Colonic mucosa (tissue), 4 donors: ENCODE measurements at regions not wholly inside any gene's neighbourhood (a gene's known extent, or its start where the extent isn't known, plus 50 kb on each side); places are given as distances from the start of the nearest gene placed in this dataset.

ENCODE experiments used
- DNase-seq: peaks from one replicate; pipeline ENCODE4 v3.0.0-alpha.2; 2020
- H3K27ac ChIP-seq: fragments of 200-600 bp; one replicate; pipeline ENCODE4 v1.8.0; 2021
- H3K27me3 ChIP-seq: fragments of 200-600 bp; one replicate; pipeline ENCODE4 v1.8.0; 2021
- H3K36me3 ChIP-seq: fragments of 200-600 bp; one replicate; pipeline ENCODE4 v1.8.0; 2021
- H3K4me1 ChIP-seq: fragments of 200-600 bp; one replicate; pipeline ENCODE4 v1.8.0; 2021; ENCODE audit warnings: mild to moderate bottlenecking
- H3K4me3 ChIP-seq: fragments of 200-600 bp; one replicate; pipeline ENCODE4 v1.8.0; 2021
- H3K9ac ChIP-seq, 2 donors: one replicate each; pipeline ENCODE4 v1.7.0; 2013; ENCODE audit warnings: control low read depth in 2 of 2, low read depth in 2 of 2, low read length in 2 of 2
- H3K9me3 ChIP-seq: fragments of 200-600 bp; one replicate; pipeline ENCODE4 v1.8.0; 2021
- intact Hi-C: fragments of 100-400 bp; cut with DNase I; formaldehyde crosslinking; loops from one replicate; pipeline ENCODE4 v1.14.1; 2022
- TF ChIP-seq, protein P1 (sequence below): fragments of 200-600 bp; IDR thresholded peaks from one replicate; pipeline ENCODE4 v1.8.0; 2022; ENCODE audit warnings: antibody characterized with exemption, mild to moderate bottlenecking
- donor health status: healthy.
- donor health status: DM: no; HTN: no; CAD: no.
- donor health status: DM: no; HTN: no; CAD: no.

- TF ChIP-seq, protein P1, sequence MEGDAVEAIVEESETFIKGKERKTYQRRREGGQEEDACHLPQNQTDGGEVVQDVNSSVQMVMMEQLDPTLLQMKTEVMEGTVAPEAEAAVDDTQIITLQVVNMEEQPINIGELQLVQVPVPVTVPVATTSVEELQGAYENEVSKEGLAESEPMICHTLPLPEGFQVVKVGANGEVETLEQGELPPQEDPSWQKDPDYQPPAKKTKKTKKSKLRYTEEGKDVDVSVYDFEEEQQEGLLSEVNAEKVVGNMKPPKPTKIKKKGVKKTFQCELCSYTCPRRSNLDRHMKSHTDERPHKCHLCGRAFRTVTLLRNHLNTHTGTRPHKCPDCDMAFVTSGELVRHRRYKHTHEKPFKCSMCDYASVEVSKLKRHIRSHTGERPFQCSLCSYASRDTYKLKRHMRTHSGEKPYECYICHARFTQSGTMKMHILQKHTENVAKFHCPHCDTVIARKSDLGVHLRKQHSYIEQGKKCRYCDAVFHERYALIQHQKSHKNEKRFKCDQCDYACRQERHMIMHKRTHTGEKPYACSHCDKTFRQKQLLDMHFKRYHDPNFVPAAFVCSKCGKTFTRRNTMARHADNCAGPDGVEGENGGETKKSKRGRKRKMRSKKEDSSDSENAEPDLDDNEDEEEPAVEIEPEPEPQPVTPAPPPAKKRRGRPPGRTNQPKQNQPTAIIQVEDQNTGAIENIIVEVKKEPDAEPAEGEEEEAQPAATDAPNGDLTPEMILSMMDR: no peak
- no peaks in the 10 kb centered on the region for H3K36me3 ChIP-seq
- H3K4me1 ChIP-seq: no peaks in the 10 kb centered on the region
- H3K4me3 ChIP-seq: no peak overlapping the region
- no peak overlapping the region for H3K9ac ChIP-seq
- H3K27me3 ChIP-seq: no peaks in the 10 kb centered on the region
- H3K9me3 ChIP-seq: no peaks in the 10 kb centered on the region
- intact Hi-C loops: no loop called here
- H3K27ac ChIP-seq: no peak overlapping the region
- no peak for DNase-seq
These were observed 113.7 kb upstream of the PRDM1 start for GRCh38 chr6:105972440-105972839.

- TF ChIP-seq, protein P1: no peak
These were observed 117.4 kb upstream of the PRDM1 start for GRCh38 chr6:105968603-105969333.

GRCh38 chr6:105967917-105968602 lies 118.1 kb upstream of the PRDM1 start:
- Histone ChIP-seq H3K4me1 (no peaks in the 10 kb centered on the region), H3K9me3 (no peaks in the 10 kb centered on the region), H3K27ac (no peak overlapping the region), H3K9ac (no peak overlapping the region), H3K4me3 (no peak overlapping the region), H3K36me3 (no peaks in the 10 kb centered on the region), H3K27me3 (no peaks in the 10 kb centered on the region)
- TF ChIP-seq, protein P1: no peak
- intact Hi-C loops: no loop called here
- no peak for DNase-seq

More at GRCh38 chr6:105968603-105969333, 117.4 kb upstream of the PRDM1 start:
- Histone ChIP-seq H3K4me3 (no peak overlapping the region), H3K9ac (no peak overlapping the region), H3K36me3 (no peaks in the 10 kb centered on the region), H3K4me1 (no peaks in the 10 kb centered on the region), H3K27ac (no peak overlapping the region), H3K27me3 (no peaks in the 10 kb centered on the region), H3K9me3 (no peaks in the 10 kb centered on the region)
- DNase-seq: no peak
- intact Hi-C loops: no loop called here

DNA sequence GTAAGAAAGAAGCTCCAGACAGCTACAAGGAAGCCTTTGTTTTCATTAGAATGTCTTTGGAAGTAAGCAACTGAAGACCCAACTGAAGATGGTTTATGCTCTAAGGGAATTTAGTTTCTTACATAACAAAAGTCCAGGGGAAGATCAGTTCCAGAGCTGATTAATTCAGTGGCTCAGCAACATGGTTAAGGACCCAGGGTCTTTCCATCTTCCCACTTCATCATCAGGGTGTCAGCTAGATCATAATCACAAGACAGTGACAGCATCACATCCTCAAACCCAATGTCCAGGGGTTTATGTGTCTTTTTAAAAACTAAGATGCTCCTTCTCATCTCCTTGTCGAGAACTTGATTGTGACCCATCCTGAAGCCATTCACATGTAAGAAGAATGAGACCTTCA lies 119.7 kb upstream of the PRDM1 start:
- intact Hi-C loops: no loop called here
- no peaks in the 10 kb centered on the region for H3K9me3 ChIP-seq
- no peak overlapping the region for H3K9ac ChIP-seq
- no peak overlapping the region for H3K27ac ChIP-seq
- no peaks in the 10 kb centered on the region for H3K36me3 ChIP-seq
- TF ChIP-seq, protein P1: no peak
- no peak for DNase-seq
- no peaks in the 10 kb centered on the region for H3K4me1 ChIP-seq
- H3K4me3 ChIP-seq: no peak overlapping the region
- no peaks in the 10 kb centered on the region for H3K27me3 ChIP-seq

DNA sequence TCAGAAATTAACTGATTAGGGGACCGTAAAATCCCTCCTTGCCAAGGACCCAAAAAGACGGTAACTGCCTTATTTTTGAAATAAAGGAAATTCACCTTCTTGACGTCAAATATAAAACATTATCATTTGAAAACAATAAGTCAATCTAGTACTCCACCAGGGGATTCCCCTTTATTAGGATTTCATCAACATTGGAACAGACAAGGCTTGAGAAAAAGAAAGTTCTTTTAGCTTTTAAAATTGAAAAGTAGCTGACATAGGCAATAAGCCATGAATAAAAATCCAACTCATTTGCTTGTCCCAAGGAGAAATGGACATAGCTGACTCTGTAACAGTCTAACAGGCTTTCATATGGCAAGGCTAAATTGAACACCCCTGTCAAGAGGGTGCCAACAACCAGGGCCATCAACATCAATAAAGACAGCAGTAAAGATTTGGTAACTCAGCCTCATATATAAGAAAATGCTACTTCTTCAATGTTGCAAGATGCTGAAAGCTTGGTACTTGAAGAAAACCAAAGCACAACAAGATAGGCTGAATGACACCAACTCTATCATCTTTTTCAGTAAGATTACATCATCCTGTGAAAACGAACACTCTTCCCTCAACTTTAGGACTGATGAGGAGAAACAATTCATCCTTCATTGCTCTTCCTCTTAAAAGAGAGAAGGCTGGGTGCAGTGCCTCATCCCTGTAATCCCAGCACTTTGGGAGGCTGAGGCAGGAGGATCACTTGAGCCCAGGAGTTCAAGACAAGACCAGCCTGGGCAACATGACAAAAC lies 121.0 kb upstream of the PRDM1 start:
- TF ChIP-seq, protein P1: no peak
- H3K36me3 ChIP-seq: no peaks in the 10 kb centered on the region
- DNase-seq: no peak
- H3K4me1 ChIP-seq: no peaks in the 10 kb centered on the region
- H3K9me3 ChIP-seq: no peaks in the 10 kb centered on the region
- no peak overlapping the region for H3K4me3 ChIP-seq
- H3K27me3 ChIP-seq: no peaks in the 10 kb centered on the region
- no peak overlapping the region for H3K9ac ChIP-seq
- intact Hi-C loops: no loop called here
- no peak overlapping the region for H3K27ac ChIP-seq
